HG02943 (cell line): ENCODE measurements at regions not wholly inside any gene's neighbourhood (a gene's known extent, or its start where the extent isn't known, plus 50 kb on each side); places are given as distances from the start of the nearest gene placed in this dataset.
"Not testable (repeated sequence)": the region's sequence is repeated elsewhere in the genome, so short reads cannot be mapped to it uniquely, and the experiment has no call there.

Source experiments
- ATAC-seq: cut with Tn5 transposase; IDR thresholded peaks from one replicate; pipeline ENCODE4 v1.9.1; 2021; ENCODE audit warnings: mild to moderate bottlenecking, low read depth, moderate library complexity; ENCODE audit not compliant: unreplicated experiment

GRCh38 chr2:133865141-133865540 is 296.9 kb upstream of the NCKAP5 start:
- ATAC-seq = no peak

GRCh38 chr2:133867166-133867565 is 298.9 kb upstream of the NCKAP5 start:
- no peak for ATAC-seq

DNA sequence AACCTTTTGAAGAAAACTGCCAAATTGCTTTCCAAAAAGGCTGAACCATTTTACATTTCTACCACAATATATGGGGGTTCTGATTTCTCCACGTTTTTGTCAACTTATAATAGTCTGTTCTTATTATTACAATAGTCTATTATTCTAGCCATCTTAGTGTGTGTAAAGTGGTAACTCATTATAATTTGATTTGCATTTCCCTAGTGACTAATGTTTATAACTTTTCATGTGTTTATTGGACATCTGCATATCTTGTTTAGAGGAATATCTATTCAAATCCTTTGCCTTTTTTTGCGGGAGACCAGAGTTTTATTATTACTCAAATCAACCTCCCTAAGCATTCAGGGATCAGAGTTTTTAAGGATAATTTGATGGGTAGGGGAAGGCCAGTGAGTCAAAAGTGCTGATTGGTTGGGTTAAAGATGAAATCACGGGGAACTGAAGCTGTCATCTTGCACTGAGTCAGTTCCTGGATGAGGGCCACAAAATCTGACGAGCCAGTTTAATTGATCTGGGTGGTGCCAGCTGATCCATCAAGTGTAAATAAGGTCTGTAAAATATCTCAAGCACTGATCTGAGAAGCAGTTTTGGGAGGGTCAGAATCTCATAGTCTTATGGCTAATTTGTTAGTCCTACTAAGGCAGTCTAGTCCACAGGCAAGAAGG is 303.4 kb upstream of the NCKAP5 start:
- no peak for ATAC-seq

GRCh38 chr2:133878326-133878725 is 310.1 kb upstream of the NCKAP5 start:
- no peak for ATAC-seq

- ATAC-seq = no peak
Observed at GRCh38 chr2:133879703-133880102, 311.4 kb upstream of the NCKAP5 start.

- ATAC-seq = not testable (repeated sequence)
Observed at GRCh38 chr2:133882159-133882558, 313.9 kb upstream of the NCKAP5 start.

DNA sequence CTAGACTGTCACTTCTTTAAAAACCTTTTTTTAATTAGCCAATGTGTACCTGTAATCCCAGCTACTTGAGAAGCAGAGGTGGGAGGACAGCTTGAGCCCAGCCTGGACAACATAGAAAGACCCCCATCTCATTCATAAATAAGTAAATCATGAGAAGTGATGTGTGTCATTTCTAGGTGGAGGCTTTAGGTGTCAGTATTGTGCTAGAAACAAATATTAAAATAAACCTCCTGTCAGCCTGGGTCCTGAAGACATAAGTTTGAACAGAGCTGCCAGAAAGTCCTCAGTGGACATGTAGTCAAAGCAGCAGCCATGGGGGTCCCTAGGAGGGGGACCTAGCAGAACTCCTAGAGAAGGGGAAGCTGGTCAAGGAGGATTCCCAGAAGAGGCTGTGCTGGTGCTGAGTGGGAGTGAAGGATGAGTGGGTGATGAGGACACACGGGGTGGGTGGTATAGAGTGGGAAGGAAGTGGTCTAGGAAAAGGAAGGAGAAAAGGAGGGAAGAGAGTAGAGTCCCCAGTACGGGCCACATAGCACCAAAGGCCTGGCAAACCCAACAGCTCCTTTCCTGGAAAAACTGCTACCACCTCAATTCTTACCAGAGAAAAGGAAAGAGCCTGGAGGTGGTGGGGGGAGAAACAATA is 316.6 kb upstream of the NCKAP5 start:
- no peak for ATAC-seq

GRCh38 chr2:133885847-133886246 is 317.6 kb upstream of the NCKAP5 start:
- no peak for ATAC-seq

DNA sequence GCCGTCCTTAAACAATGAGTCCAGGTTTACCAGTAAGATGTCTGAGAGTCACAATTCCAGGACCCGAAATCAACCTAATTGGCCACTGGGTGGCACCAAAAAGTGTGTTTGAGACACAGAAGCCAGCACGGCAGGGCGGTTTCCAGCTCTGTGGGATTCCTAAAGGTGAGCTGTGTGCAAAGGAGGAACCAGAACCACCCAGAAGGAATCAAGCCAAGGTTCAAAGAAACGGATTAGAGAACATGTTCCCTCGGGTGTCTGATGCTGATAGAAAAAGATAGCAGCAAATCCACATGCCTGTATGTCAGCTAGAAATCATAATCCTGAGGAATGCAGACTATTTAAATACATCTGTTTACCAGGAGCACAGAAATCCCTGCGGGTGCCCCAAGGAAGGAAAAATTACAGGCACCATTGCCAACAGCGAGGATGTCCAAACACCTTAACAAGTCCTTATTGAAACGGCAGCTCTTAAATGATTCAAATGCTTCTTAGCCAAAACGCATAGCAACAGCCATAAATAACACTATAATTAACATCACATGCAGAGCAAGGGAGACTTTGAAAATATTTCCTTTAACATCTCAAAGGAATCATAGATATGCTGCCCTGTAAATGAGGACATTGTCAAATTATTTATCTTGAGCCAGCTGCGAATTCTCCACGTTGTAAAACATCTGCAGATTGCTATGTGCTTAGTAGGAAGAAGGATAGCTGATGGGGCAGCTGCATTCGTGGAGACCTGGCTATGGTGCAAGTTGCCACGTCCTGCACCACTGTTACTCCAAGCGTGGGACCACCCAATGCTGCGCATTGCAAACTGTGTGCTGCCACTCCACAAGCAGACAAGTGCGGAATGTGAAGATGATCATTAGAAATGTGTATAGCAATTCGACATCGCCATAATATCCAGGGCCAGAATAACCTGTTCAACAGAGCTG is 318.7 kb upstream of the NCKAP5 start:
- no peak for ATAC-seq

DNA sequence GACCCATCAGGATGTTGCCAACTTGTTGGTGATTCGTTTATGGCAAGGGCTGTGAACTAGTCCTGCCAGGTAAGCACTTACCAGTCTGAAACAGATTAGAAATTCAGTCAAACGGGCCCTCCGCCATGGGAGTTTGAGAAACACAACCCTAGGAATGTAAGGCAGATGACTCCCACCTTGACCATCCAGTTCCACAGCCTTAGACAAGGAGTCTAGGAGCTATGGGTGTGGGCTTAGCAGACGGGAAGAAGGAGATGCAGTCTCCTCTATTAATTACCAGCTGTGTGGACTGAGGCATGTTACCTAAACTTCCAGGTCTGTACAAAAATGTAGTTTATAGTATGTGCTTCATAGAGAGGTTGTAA is 319.4 kb upstream of the NCKAP5 start:
- no peak for ATAC-seq

DNA sequence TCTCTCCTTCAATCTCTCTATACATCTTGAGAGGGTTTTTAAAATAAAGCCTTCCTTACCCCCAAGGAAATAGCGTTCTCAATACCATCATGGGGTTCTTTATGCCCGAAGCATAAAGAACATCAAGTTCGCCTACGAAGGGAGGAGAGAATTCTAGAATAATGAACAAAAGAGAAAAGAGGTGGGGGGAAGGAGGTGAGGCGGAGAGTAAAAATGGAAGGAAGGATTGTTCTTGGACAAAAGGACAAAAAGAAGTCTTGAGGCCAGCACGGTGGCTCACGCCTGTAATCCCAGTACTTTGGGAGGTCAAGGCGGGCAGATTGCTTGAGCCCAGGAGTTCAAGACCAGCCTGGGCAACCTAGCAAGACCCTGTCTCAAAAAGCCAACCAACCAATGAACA is 319.8 kb upstream of the NCKAP5 start:
- no peak for ATAC-seq

GRCh38 chr2:133888621-133889219 is 320.5 kb upstream of the NCKAP5 start:
- ATAC-seq = no peak

- ATAC-seq = no peak
Observed at GRCh38 chr2:133892352-133892913, 324.2 kb upstream of the NCKAP5 start.

DNA sequence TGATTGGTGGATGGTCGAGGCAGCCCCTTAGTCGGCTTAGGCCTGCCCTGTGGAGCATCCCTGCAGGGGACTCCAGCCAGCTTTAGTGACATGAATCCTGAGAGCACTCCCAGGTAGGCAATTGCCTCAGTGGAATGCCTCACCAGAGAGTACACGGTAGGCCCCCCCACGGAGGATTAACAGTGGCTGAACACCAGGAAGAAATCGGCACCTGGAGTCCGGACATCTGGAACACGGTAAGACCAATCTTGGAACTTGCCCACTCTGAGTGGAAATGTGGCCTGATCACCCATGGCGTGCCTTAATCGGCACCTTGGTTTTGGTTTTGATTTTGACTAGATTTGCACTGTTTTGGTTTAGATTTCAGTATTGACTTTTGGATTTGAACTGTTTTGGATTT is 326.2 kb upstream of the NCKAP5 start:
- no peak for ATAC-seq

DNA sequence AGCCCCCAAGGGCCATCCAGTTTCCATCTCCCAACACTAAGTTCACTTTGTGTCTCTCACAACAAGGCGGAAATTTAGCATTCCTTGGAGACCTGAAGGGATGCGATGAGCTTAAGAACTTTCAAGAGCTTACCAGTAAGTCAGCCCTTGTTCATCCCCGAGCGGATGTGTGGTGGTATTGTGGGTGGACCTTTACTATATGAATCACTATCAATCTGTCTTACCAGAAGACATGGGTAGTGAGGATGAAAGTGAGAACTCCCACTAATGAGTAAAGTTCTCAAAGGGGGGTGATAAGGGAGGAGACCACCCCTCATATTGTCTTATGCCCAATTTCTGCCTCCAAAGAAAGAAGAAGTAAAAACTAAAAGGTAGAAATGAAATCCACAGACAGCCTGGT is 329.6 kb upstream of the NCKAP5 start:
- not testable (repeated sequence) for ATAC-seq

DNA sequence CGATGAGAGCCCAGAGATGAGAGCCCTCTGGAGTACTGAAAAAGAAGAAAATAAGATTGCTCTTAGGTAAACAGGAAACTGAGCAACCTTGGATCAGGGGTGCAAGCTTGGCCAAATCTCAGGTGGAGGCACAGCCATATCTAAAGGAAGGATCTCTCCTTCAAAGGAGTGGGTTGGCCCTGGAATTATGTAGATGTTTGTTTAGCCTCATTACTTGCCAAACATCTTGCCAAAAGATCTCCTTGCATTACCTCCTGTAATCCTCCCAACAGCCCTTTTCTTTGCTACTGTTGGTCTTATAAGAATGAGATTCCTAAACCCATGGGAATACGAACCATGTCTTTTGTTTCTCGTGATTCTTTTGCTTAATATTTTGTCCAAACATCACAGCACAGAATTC is 332.6 kb upstream of the NCKAP5 start:
- ATAC-seq = no peak

GRCh38 chr2:133906396-133906795 is 338.1 kb upstream of the NCKAP5 start:
- ATAC-seq = no peak

DNA sequence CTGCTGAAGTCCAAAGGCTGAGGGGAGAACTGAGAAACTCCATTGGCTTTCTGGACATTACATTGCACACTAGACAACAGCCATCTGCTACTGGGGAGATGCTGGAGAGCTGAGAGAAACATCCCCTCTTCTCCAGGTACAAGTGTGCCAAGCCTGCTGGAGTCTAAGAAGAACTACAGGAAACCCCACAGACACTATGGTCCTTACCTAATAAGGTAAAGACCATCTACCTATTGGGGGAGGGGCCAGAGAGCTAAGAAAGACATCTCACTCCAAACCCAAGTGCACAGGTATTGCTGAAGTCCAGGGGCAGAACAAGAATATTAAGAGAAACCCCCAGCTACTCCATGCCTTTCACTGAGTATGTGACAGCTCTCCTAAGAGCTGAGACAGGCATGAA is 338.7 kb upstream of the NCKAP5 start:
- ATAC-seq = no peak

DNA sequence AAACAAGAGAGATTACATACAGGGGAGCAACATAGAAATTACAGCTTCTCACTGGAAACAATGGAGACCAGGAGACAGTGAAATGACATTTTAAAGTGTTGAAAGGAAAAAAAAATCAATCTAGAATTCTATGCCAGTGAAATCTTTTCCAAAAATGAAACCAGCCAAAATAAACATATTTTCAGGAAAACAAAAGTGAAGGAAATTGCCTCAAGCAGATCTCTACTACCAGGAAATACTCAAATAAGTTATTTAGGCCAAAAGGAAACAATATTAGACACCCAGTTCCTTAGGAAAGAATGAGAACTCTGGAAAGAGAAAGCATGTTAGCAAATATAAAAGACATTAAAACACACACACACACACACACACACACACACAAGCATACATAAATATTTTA is 339.9 kb upstream of the NCKAP5 start:
- no peak for ATAC-seq

GRCh38 chr2:133918141-133918540 is 335.7 kb upstream of the MGAT5 start:
- no peak for ATAC-seq

- no peak for ATAC-seq
Observed at GRCh38 chr2:133919285-133919684, 334.6 kb upstream of the MGAT5 start.
